ENCODE measurements at regions not wholly inside any gene's neighbourhood (a gene's known extent, or its start where the extent isn't known, plus 50 kb on each side); places are given as distances from the start of the nearest gene placed in this dataset.

DNA sequence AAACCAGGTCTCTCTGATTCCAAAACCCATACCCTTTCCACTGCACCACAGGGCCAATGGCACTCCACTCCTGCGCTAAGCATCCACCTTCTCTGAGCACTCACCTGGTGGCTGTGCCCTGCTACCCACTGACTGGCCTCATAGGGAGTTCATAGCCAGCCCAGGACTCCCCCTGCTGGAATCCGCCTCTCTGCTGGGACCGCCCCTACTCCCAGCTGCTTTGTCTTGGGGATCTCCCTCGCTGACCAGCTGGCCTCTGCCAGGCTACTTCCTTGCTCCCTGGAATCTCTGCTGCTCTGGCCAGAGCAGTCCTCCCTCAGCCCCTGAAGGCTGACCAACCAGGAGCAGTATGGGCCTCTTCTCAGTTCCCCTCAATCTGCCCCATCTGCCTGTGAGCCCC, 129.7 kb downstream of the FAXC start:
- H3K27me3 ChIP-seq, result no peaks in the 10 kb centered on the region
- intact Hi-C loops (cut with DNase I), result no loop called here
- H3K4me1 ChIP-seq, result no peaks in the 10 kb centered on the region
- TF ChIP-seq, protein P1, sequence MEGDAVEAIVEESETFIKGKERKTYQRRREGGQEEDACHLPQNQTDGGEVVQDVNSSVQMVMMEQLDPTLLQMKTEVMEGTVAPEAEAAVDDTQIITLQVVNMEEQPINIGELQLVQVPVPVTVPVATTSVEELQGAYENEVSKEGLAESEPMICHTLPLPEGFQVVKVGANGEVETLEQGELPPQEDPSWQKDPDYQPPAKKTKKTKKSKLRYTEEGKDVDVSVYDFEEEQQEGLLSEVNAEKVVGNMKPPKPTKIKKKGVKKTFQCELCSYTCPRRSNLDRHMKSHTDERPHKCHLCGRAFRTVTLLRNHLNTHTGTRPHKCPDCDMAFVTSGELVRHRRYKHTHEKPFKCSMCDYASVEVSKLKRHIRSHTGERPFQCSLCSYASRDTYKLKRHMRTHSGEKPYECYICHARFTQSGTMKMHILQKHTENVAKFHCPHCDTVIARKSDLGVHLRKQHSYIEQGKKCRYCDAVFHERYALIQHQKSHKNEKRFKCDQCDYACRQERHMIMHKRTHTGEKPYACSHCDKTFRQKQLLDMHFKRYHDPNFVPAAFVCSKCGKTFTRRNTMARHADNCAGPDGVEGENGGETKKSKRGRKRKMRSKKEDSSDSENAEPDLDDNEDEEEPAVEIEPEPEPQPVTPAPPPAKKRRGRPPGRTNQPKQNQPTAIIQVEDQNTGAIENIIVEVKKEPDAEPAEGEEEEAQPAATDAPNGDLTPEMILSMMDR (IDR thresholded peaks at IDR 0.05), result no peak
- no peak for TF ChIP-seq POLR2A (IDR thresholded peaks at IDR 0.05)
- TF ChIP-seq POLR2AphosphoS5 (IDR thresholded peaks at IDR 0.05; ENCODE audit: insufficient read depth in 1 of 2, low read depth in 1 of 2), result no peak
- H3K27ac ChIP-seq, result no peak overlapping the region
- no peak overlapping the region for H3K4me3 ChIP-seq
- no peaks in the 10 kb centered on the region for H3K36me3 ChIP-seq
- no peaks in the 10 kb centered on the region for H3K9me3 ChIP-seq
- no peak for DNase-seq (ENCODE audit: extremely low spot score in 2 of 2)

DNA sequence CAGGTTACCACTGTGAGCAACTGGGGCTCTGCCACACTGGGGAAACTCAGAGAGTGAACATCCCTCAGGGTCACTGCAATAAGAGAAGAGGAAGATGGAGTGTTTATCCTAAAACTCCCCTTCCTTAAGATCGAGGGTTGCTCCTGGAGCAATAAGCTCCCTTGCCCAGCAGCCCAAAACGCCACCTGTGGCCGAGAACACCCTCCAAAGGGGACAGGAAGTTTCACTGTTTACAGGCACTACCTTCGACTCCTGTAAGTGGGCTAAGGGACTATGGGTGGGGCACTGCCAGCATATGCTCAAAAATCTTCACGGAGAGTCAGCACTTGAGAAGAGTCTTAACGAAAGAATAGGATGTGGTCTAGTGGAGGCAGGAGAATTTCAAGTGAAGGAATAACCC, 132.5 kb downstream of the FAXC start:
- intact Hi-C loops (cut with DNase I), result no loop called here

DNA sequence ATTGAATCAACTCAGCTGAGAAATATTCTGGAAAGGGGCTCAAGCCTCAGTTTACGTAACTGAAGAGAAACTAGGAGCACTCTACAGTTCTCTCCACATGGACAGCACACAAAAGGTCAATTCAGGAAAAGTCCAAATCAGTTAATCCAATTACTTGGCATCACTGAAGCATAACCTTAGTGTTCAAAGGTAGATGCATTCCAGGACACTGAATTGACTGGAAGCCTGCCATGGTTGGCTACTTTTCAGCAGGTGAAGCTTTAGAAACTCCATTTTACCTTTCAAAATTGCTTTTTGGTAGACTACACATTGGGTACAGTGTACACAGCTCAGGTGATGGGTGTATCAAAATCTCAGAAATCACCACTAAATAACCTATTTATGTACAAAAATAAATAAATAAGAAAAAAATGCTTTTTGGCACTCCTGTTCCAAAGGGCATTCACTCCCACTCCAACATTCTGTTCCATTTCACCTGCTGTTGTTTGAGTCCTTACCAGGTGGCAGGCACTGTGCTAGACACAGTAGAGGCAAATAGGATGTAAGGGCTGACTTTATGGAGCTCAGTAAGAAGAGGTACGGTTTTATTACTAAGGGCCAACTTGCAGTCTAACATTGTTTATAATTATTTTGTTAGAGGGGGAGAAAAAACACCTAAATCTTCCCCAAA, 153.4 kb downstream of the FAXC start:
- intact Hi-C loops (cut with DNase I), result no loop called here
- H3K27ac ChIP-seq, result no peak overlapping the region
- no peak for TF ChIP-seq POLR2A (IDR thresholded peaks at IDR 0.05)
- no peak for TF ChIP-seq POLR2AphosphoS5 (IDR thresholded peaks at IDR 0.05; ENCODE audit: insufficient read depth in 1 of 2, low read depth in 1 of 2)
- TF ChIP-seq, protein P1 (IDR thresholded peaks at IDR 0.05), result no peak
- no peak overlapping the region for H3K4me3 ChIP-seq
- no peaks in the 10 kb centered on the region for H3K4me1 ChIP-seq
- H3K27me3 ChIP-seq, result no peaks in the 10 kb centered on the region
- no peak for DNase-seq (ENCODE audit: extremely low spot score in 2 of 2)
- H3K36me3 ChIP-seq, result no peaks in the 10 kb centered on the region
- H3K9me3 ChIP-seq, result no peaks in the 10 kb centered on the region

More for the DNA sequence above, 132.5 kb downstream of the FAXC start:
- Histone ChIP-seq H3K9me3 (no peaks in the 10 kb centered on the region), H3K4me3 (no peak overlapping the region), H3K27ac (no peak overlapping the region), H3K36me3 (no peaks in the 10 kb centered on the region), H3K27me3 (no peaks in the 10 kb centered on the region), H3K4me1 (no peaks in the 10 kb centered on the region)
- DNase-seq (ENCODE audit: extremely low spot score in 2 of 2), result no peak
- TF ChIP-seq POLR2A (IDR thresholded peaks at IDR 0.05), result no peak
- no peak for TF ChIP-seq POLR2AphosphoS5 (IDR thresholded peaks at IDR 0.05; ENCODE audit: insufficient read depth in 1 of 2, low read depth in 1 of 2)
- TF ChIP-seq, protein P1 (IDR thresholded peaks at IDR 0.05), result no peak

DNA sequence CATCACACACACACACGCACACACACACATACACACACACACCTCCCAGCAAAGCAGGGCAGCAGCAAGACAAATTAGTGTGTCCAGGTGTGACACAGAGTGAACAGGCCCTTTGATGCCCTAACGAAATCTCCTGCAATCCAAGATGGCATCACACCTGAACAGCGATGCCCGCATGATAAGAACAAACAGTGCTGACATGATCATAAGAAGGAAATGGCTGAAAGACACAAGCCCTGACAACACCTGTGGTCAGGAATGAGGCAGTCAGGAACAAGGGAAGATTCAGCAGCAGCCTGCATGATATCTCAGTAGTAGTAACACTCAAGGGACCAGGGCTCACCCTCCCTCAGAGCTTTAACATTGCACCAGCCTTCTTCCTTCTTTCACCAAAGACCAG, 156.9 kb downstream of the FAXC start:
- Histone ChIP-seq H3K4me3 (no peak overlapping the region), H3K4me1 (no peaks in the 10 kb centered on the region), H3K27ac (no peak overlapping the region), H3K27me3 (no peaks in the 10 kb centered on the region), H3K36me3 (no peaks in the 10 kb centered on the region), H3K9me3 (no peaks in the 10 kb centered on the region)
- intact Hi-C loops (cut with DNase I), result no loop called here
- DNase-seq (ENCODE audit: extremely low spot score in 2 of 2), result no peak
- TF ChIP-seq, protein P1 (IDR thresholded peaks at IDR 0.05), result no peak

DNA sequence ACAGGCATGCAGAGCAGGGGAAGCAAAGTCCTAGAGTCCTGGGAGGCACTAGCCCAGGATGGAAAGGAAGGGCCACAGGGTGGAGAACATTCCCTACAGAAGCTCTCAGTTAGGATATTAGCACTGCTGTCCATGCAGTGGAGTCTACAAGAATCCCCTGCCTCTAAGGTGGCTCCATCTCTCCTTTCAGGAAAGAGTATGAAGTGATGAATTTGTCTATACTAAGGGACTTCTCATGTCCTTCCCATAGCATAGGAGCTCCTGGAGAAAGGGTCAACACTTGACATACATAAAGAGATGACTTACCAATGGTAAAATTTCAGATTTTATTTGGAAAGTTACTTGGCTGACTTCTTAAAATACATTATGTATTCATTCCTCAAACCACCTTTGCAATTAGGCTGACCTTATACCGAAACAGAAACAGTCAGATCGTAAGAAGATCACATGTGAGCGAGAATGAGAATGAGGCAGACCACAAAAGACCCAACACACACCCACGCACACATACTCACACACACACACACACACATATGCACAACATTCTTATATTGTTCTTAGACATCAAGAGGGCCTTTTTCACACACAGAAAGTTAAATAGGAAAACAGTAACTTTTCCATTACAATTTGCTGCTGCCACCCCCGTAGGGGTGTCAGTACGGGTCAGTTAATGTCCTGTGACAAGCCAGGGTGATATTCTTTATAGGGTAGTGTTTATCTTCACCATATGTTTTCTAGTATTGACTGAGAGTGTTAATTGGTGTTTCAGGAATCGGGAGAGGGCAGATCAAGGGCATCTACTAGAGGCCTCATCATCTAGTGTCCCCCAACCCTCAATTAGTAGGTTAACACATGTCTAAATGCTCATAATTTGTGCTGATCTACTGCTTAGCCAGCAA, 159.4 kb downstream of the FAXC start:
- no peak overlapping the region for H3K4me3 ChIP-seq
- TF ChIP-seq, protein P1 (IDR thresholded peaks at IDR 0.05), result no peak
- no peak for TF ChIP-seq POLR2A (IDR thresholded peaks at IDR 0.05)
- TF ChIP-seq POLR2AphosphoS5 (IDR thresholded peaks at IDR 0.05; ENCODE audit: insufficient read depth in 1 of 2, low read depth in 1 of 2), result no peak
- H3K36me3 ChIP-seq, result no peaks in the 10 kb centered on the region
- no peaks in the 10 kb centered on the region for H3K27me3 ChIP-seq
- no peaks in the 10 kb centered on the region for H3K4me1 ChIP-seq
- no peak overlapping the region for H3K27ac ChIP-seq
- DNase-seq (ENCODE audit: extremely low spot score in 2 of 2), result no peak
- intact Hi-C loops (cut with DNase I), result no loop called here
- no peaks in the 10 kb centered on the region for H3K9me3 ChIP-seq
